Coronary artery (tissue), 2 donors: ENCODE measurements at regions not wholly inside any gene's neighbourhood (a gene's known extent, or its start where the extent isn't known, plus 50 kb on each side); places are given as distances from the start of the nearest gene placed in this dataset.

Experiments
- DNase-seq: peaks from one replicate; pipeline ENCODE4 v3.0.0-alpha.2; 2017; ENCODE audit warnings: low spot score
- H3K27ac ChIP-seq, 2 donors: fragments of 200-600 bp; sonication (generic); one replicate each; pipeline ENCODE4 v1.5.1; 2016 to 2019
- H3K4me3 ChIP-seq: fragments of 200-600 bp; sonication (generic); 2 replicates; pipeline ENCODE4 v1.5.1; 2016; ENCODE audit warnings: mild to moderate bottlenecking, moderate library complexity
- CTCF ChIP-seq: fragments of 200-600 bp; sonication (generic); IDR thresholded peaks from one replicate; pipeline ENCODE4 v1.5.1; 2019; ENCODE audit warnings: antibody characterized with exemption

DNA sequence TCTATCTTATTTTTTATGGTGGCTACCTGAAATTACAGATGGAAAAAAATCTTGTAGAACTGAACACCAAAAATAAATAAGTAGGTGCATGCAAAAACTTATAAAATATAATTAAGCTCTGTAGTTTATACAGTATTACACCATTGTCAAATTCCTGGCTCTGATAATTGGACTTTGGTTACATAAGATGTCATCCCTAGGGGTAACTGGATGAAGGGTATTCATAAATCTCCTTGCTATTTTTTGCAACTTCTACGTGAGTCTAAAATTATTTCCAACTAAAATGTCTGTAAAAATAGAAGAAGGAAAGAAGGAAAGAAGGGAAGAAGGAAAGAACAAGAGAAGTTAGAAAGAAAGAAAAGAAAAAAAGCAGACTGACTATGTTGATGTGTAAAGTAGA, 716.6 kb downstream of the BCL11B start:
- Histone ChIP-seq H3K27ac (no peak overlapping the region), H3K4me3 (no peak overlapping the region)
- no peak for TF ChIP-seq CTCF
- DNase-seq: no peak

DNA sequence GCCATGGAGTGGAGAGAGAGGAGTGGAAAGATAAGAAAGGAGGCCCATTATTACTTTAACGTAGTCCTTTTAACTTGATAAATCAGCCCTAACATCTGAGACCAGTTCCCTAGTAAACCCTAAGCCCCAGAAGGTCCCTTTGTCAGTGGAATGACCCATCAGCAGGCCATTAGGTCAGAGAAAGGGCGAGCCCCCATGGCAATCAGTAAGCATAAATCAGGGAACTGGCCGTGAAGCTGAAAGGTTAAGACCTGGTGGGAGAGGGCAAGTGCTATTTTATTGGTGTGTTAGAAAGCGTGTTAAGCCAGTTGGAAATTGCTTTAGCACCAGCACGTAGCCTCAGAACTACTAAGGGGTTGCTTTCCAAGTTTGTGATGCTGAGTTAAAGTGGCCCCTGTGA, 708.0 kb downstream of the BCL11B start:
- TF ChIP-seq CTCF: no peak
- Histone ChIP-seq H3K4me3 (no peak overlapping the region), H3K27ac (no peak overlapping the region)
- DNase-seq: no peak

GRCh38 chr14:98564541-98564940, 707.5 kb downstream of the BCL11B start:
- no peak overlapping the region for H3K4me3 ChIP-seq
- no peak overlapping the region for H3K27ac ChIP-seq
- no peak for DNase-seq
- TF ChIP-seq CTCF: no peak

DNA sequence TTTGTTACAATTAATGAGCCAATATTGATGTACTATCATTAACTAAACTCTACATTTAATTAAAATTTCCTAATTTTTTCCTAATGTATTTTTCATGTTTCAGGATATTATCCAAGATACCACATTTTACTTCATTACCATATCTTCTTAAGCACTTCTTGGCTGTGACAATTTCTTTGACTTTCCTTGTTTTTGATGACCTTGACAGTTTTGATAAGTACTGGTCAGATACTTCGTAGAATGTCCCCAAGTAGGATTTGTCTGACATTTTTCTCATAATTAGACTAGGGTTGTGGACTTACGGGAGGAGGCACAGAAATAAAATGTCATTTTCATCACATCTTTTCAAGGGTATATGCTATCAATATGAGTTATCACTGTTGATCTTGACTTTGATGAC, 700.9 kb downstream of the BCL11B start:
- no peak overlapping the region for H3K27ac ChIP-seq
- no peak for DNase-seq
- no peak overlapping the region for H3K4me3 ChIP-seq
- no peak for TF ChIP-seq CTCF

DNA sequence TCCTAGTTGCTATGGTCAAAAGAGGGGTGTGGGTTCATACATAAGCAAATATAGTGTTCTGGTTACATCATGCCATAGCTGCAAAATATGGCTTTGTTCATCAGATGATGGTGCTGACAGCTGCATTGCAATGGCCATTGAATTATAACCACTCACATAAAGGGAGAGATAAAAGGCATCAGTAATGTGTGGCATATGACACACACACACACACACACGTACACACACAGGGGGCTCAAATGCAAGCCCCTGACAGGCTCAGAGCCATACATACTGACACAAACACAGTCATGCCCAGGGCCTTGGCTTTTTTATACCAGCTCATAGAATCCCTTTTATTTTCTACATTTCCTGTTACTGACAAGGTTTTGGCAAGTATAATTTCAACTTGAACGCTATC, 698.9 kb downstream of the BCL11B start:
- H3K4me3 ChIP-seq: no peak overlapping the region
- no peak for TF ChIP-seq CTCF
- DNase-seq: no peak
- no peak overlapping the region for H3K27ac ChIP-seq

- TF ChIP-seq CTCF: no peak
- no peak overlapping the region for H3K27ac ChIP-seq
- no peak overlapping the region for H3K4me3 ChIP-seq
- DNase-seq: no peak
Observed at GRCh38 chr14:98576463-98576862, 695.5 kb downstream of the BCL11B start.

- Histone ChIP-seq H3K4me3 (no peak overlapping the region), H3K27ac (no peak overlapping the region)
- DNase-seq: no peak
Observed at GRCh38 chr14:98578204-98578603, 693.8 kb downstream of the BCL11B start.

More at GRCh38 chr14:98578204-98578603, 693.8 kb downstream of the BCL11B start:
- no peak for TF ChIP-seq CTCF
